HS-5 (cell line): ENCODE measurements at regions not wholly inside any gene's neighbourhood (a gene's known extent, or its start where the extent isn't known, plus 50 kb on each side); places are given as distances from the start of the nearest gene placed in this dataset.
"Not testable (repeated sequence)": the region's sequence is repeated elsewhere in the genome, so short reads cannot be mapped to it uniquely, and the experiment has no call there.

Experiments used
- DNase-seq: peaks from one replicate; pipeline ENCODE4 v3.0.0-alpha.2; 2012; ENCODE audit warnings: low read depth

DNA sequence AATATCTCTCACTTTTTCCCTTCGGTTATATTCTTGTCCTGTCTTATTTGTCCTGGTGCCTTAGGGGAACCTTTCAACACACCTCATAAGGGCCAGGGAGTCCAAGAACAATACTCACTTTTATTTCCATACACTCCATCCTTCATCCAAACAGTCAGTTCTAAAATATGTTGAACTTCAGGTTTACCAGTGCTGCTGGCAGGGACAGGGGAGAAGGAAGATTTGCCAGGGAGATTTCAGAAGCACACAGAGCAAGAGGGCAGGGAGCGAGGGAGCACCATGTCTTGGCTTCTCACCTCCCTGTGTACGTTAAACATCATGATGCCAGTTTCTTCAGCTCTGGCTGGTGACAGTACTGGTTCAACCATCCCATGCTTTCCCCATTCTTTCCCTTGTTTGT is 631.1 kb upstream of the FAT1 start:
- DNase-seq = no peak

DNA sequence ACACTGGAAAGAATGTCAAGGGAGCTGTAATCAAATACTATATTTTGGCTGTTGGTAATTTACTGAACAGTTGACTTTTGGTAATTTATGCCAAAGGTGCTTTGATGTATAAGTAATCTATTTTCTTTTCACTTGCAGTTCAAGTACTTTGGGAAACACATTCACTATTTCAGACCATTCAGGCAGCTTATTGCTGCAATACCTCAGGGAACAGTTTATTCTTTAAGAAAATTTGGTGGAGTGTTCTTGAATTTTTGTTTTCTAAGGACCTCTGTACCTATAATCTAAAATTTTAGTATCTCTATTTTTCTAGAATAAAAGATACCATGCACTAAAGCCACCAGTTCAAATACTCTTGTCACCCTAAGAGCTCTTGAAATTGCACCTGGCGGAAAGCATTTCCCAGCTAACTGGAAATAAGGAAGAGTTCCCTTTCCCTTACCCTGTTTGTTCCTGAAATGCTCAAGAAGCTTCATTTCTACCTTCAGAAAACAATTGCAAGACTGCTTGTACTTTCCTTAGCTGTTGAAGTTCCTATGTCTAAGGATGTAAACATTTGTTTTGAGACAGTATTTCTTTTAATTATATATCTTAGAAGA is 633.5 kb upstream of the FAT1 start:
- DNase-seq = no peak

GRCh38 chr4:187357821-187358220 is 634.2 kb upstream of the FAT1 start:
- no peak for DNase-seq

GRCh38 chr4:187362937-187363857 is 632.4 kb upstream of the ZFP42 start:
- no peak for DNase-seq

GRCh38 chr4:187364401-187364800 is 631.2 kb upstream of the ZFP42 start:
- no peak for DNase-seq

GRCh38 chr4:187364851-187365250 is 630.7 kb upstream of the ZFP42 start:
- DNase-seq = no peak

DNA sequence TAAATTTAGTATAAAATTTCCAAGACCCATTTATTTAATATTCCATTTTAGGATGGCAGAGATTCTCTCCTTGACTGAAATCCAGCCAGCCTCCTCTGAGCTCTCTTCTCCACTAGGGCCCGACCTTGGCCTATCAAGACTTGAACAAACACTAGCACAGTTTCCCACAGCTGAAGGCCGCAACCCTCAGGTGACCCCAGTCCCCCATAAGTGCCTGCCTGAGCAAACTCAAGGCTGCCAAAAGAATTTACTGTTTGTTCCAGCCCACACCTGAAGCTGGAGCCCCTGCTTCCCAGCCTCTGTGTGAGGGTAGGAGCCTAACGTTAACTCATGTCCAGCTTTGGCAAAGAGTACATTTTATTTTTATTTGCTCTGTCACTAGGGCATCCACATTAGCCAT is 629.0 kb upstream of the ZFP42 start:
- no peak for DNase-seq

- DNase-seq = no peak
Measured at GRCh38 chr4:187370918-187371317, 624.7 kb upstream of the ZFP42 start.

GRCh38 chr4:187378441-187378840 is 617.1 kb upstream of the ZFP42 start:
- DNase-seq = no peak

GRCh38 chr4:187380181-187380581 is 615.4 kb upstream of the ZFP42 start:
- DNase-seq = no peak

GRCh38 chr4:187383181-187383580 is 612.4 kb upstream of the ZFP42 start:
- DNase-seq = no peak

- DNase-seq = no peak
Measured at GRCh38 chr4:187387739-187388138, 607.8 kb upstream of the ZFP42 start.

DNA sequence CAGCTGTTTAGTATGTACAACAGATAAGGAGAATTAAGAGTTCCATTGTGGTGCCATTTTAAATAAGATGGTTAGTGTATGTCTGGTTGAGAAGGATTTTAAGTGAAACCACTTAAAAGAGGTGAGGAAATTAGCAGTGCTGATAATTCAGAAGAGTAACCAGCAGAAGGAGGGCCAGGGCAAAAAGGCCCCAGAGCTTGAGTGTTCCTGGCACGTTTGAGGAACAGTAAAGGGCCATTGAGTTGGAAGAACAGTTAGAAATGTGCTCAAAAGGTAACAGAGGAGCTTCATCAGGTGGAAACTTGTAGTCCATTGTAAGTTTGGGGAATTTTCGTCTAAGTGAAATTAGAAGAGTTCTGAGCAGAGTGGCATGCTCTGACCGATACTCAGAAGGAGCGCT is 606.2 kb upstream of the ZFP42 start:
- no peak for DNase-seq

DNA sequence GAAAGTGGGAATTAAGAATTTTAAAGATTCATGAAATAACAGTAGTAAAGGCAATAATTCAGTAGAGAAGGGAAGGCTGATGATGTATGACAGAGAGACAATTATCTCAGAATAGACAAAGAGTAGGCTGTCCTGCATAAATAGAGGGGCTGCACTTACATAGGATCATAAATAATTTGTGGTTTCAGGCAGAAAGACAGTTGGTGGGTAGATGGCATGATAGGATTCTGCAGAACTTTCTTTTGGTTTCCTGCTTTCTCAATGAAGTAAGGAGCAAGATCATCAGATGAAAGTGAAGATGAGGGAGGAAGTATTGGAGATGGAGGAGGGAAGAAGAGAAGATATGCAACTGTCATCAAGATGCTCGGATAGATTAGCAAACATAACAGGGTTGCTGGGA is 604.9 kb upstream of the ZFP42 start:
- DNase-seq = no peak

- no peak for DNase-seq
Measured at GRCh38 chr4:187393531-187394344, 601.8 kb upstream of the ZFP42 start.

- DNase-seq = no peak
Measured at GRCh38 chr4:187396106-187396505, 599.5 kb upstream of the ZFP42 start.

GRCh38 chr4:187408447-187408846 is 587.1 kb upstream of the ZFP42 start:
- not testable (repeated sequence) for DNase-seq

GRCh38 chr4:187413564-187414358 is 581.8 kb upstream of the ZFP42 start:
- DNase-seq = no peak

DNA sequence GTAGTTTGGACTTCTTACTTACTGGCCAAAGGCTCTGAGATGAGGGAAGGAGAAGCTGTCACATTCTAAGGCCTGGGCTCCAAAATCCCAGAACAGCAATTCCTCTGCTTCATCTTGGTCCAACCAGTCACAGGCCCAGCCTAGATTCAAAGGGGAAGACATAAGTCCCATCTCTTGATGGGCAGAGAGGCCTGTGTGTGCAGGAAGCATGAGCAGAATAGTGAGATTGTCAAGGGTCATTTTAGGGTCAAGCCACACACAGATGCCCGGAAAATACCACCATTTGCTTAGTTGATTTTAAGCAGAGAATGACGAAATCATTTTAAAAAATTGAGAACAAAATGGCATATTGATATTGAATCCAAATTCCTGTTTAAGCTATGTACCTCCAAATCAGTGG is 580.9 kb upstream of the ZFP42 start:
- no peak for DNase-seq

DNA sequence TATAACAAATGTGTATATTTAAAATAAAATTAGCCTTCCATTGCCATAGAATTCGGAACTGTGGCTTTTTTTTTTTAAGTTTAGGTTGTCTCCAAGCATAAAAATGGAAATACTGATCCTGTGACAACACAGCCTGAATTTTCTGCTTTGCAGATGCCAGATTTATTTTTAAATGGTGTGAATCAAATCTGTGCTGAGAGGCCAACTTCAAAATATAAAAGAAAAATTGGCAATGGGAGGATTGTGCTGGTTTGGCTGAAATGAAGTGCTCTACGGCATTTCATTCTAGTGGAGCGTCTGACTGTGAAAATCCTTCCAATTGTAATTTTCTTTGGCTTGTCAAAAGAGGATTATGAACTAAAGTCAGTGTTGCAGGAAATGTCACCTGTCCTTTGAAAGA is 580.3 kb upstream of the ZFP42 start:
- DNase-seq = no peak

GRCh38 chr4:187416216-187416615 is 579.4 kb upstream of the ZFP42 start:
- no peak for DNase-seq

DNA sequence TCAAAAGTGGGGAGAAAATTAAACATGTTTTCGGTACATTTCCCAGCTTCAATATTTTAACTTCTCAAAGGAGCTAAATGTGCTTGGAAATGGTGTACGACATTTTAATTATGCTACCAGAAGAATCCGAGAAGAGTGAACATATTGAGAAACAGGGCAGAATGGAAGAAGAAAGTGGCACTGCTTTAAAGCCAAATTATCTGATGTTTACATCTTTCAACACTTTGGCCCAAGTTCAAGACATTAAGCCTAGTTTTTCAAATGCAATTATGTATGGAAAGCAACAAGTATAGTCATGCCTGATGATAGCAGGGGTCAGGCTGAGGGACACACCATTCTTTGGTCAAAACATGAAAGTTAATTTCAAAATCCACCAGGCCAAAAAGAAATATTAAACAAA is 577.9 kb upstream of the ZFP42 start:
- no peak for DNase-seq
